Chondrocyte (in vitro differentiated cells): ENCODE measurements at regions not wholly inside any gene's neighbourhood (a gene's known extent, or its start where the extent isn't known, plus 50 kb on each side); places are given as distances from the start of the nearest gene placed in this dataset.

Source experiments
- DNase-seq: peaks from one replicate; pipeline ENCODE4 v3.0.0; 2021; ENCODE audit warnings: mixed read lengths, low spot score
- H3K27ac Mint-ChIP-seq: one replicate; pipeline ENCODE4 v1.8.0; 2021; ENCODE audit warnings: mild to moderate bottlenecking, moderate library complexity, mixed read lengths; ENCODE audit not compliant: unreplicated experiment
- H3K27me3 Mint-ChIP-seq: 2 replicates; pipeline ENCODE4 v1.8.0; 2021; ENCODE audit warnings: low read depth, mixed read lengths
- H3K36me3 Mint-ChIP-seq: 2 replicates; pipeline ENCODE4 v1.8.0; 2021; ENCODE audit warnings: low read depth, mixed read lengths
- H3K4me1 Mint-ChIP-seq: 2 replicates; pipeline ENCODE4 v1.8.0; 2021; ENCODE audit warnings: low read depth, mild to moderate bottlenecking, mixed read lengths
- H3K4me3 Mint-ChIP-seq: one replicate; pipeline ENCODE4 v1.8.0; 2021; ENCODE audit warnings: mild to moderate bottlenecking, moderate library complexity, mixed read lengths; ENCODE audit not compliant: unreplicated experiment
- H3K9me3 Mint-ChIP-seq: 2 replicates; pipeline ENCODE4 v1.8.0; 2021; ENCODE audit warnings: low read depth, mixed read lengths
- CTCF ChIP-seq: fragments of 200-600 bp; sonication (generic); IDR thresholded peaks from 2 replicates; pipeline ENCODE4 v1.5.0; 2021; ENCODE audit warnings: antibody characterized with exemption, mild to moderate bottlenecking, moderate library complexity

GRCh38 chr13:26882731-26883130 lies 122.1 kb upstream of the GPR12 start:
- Mint-ChIP-seq H3K9me3 (peaks cover 6% of the 10 kb centered on the region), H3K4me3 (no peak overlapping the region), H3K27me3 (peaks cover 12% of the 10 kb centered on the region), H3K4me1 (peaks cover 10% of the 10 kb centered on the region), H3K27ac (no peak overlapping the region), H3K36me3 (no peaks in the 10 kb centered on the region)
- no peak for DNase-seq
- no peak for TF ChIP-seq CTCF

- Mint-ChIP-seq H3K4me1 (peaks cover 10% of the 10 kb centered on the region), H3K27ac (no peak overlapping the region), H3K27me3 (peaks cover 12% of the 10 kb centered on the region), H3K9me3 (peaks cover 12% of the 10 kb centered on the region), H3K36me3 (peaks cover 1% of the 10 kb centered on the region), H3K4me3 (peak overlapping the region; percentile 43)
- DNase-seq, result no peak
- no peak for TF ChIP-seq CTCF
Observed at GRCh38 chr13:26881154-26881553, 120.6 kb upstream of the GPR12 start.

GRCh38 chr13:26880735-26881134 lies 120.1 kb upstream of the GPR12 start:
- TF ChIP-seq CTCF, result no peak
- no peak for DNase-seq
- peaks cover 12% of the 10 kb centered on the region for H3K27me3 Mint-ChIP-seq
- peaks cover 15% of the 10 kb centered on the region for H3K9me3 Mint-ChIP-seq
- H3K4me3 Mint-ChIP-seq, result peak overlapping the region; percentile 43
- H3K27ac Mint-ChIP-seq, result no peak overlapping the region
- peaks cover 1% of the 10 kb centered on the region for H3K36me3 Mint-ChIP-seq
- peaks cover 10% of the 10 kb centered on the region for H3K4me1 Mint-ChIP-seq

- H3K4me1 Mint-ChIP-seq, result peaks cover 10% of the 10 kb centered on the region
- peaks cover 15% of the 10 kb centered on the region for H3K9me3 Mint-ChIP-seq
- no peak overlapping the region for H3K27ac Mint-ChIP-seq
- no peak for DNase-seq
- peaks cover 9% of the 10 kb centered on the region for H3K27me3 Mint-ChIP-seq
- H3K4me3 Mint-ChIP-seq, result no peak overlapping the region
- H3K36me3 Mint-ChIP-seq, result peaks cover 1% of the 10 kb centered on the region
- TF ChIP-seq CTCF, result no peak
Observed at GRCh38 chr13:26878438-26878837, 117.9 kb upstream of the GPR12 start.

GRCh38 chr13:26873386-26873698 lies 112.8 kb upstream of the GPR12 start:
- H3K4me3 Mint-ChIP-seq, result no peak overlapping the region
- no peaks in the 10 kb centered on the region for H3K4me1 Mint-ChIP-seq
- H3K9me3 Mint-ChIP-seq, result peaks cover 15% of the 10 kb centered on the region
- H3K36me3 Mint-ChIP-seq, result peaks cover 1% of the 10 kb centered on the region
- H3K27me3 Mint-ChIP-seq, result peaks cover 6% of the 10 kb centered on the region
- TF ChIP-seq CTCF, result no peak
- no peak for DNase-seq
- H3K27ac Mint-ChIP-seq, result no peak overlapping the region
